ENCODE measurements at regions not wholly inside any gene's neighbourhood (a gene's known extent, or its start where the extent isn't known, plus 50 kb on each side); places are given as distances from the start of the nearest gene placed in this dataset.
"Not testable (repeated sequence)": the region's sequence is repeated elsewhere in the genome, so short reads cannot be mapped to it uniquely, and the experiment has no call there.

DNA sequence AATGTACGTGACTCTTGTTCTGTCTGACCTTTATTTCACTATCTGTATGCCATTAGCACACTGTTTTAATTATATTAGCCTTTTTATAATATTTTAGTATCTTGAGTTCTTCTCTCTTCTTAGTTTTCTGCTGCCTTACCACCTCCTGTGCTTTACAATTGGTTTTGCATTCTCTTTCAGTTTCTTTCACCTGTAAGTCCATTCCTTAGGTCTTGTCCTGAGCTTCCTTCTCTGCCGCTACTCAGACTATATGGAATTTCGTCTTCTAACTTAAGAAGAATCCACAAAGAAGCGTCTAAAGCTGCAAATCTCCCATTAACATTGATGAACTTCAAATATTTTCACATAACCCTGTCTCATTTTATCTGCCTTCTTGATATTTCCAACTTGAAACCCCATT is 642.9 kb downstream of the MAT2B start:
- no peak overlapping the region for H3K27ac ChIP-seq
- TF ChIP-seq, protein P1, sequence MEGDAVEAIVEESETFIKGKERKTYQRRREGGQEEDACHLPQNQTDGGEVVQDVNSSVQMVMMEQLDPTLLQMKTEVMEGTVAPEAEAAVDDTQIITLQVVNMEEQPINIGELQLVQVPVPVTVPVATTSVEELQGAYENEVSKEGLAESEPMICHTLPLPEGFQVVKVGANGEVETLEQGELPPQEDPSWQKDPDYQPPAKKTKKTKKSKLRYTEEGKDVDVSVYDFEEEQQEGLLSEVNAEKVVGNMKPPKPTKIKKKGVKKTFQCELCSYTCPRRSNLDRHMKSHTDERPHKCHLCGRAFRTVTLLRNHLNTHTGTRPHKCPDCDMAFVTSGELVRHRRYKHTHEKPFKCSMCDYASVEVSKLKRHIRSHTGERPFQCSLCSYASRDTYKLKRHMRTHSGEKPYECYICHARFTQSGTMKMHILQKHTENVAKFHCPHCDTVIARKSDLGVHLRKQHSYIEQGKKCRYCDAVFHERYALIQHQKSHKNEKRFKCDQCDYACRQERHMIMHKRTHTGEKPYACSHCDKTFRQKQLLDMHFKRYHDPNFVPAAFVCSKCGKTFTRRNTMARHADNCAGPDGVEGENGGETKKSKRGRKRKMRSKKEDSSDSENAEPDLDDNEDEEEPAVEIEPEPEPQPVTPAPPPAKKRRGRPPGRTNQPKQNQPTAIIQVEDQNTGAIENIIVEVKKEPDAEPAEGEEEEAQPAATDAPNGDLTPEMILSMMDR (conservative IDR thresholded peaks at IDR 0.05): no peak

DNA sequence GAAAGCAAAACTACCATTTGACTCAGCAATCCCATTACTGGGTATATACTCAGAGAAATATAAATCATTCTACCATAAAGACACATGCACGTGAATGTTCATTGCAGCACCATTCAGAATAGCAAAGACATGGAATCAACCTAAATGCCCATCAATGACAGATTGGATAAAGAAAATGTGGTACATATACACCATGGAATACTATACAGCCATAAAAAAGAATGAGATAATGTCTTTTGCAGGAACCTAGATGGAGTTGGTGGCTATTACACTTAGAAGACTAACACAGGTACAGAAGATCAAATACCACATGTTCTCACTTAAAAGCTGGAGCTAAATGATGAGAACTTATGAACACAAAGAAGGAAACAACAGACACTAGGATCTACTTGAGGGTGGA is 647.1 kb downstream of the MAT2B start:
- H3K27ac ChIP-seq: not testable (repeated sequence)

DNA sequence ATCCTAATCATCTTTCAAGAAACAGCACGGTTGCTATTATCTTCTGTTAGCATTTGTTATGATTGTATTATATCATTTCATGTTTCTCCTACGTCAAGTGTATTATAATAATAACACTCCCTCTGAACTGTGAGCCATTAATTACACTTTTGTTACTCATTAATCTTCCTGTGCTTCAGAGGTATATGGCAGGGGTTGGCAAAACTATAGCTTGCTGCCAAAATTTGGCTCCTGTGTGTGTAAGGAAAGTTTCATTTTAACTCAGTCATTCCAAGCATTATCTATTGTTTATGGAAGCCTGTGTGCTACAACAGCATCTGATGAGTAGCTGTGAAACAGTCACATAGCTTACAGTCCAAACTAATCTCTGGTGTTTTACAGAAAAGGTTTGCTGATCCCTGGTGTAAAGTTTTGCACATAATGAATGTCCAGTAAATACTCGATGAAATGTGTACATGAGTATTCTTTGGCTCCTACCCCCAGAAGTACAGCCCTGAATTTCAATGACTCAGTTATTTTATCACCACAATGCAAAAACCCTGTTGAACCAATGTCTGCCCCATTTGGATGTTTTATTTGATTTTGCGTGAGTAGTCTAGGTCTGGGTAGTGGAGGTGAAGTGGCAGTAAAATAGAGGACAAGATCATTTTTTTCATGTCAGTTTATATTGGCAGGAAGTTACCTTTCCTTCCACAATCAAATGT is 648.2 kb downstream of the MAT2B start:
- H3K27ac ChIP-seq: no peak overlapping the region
- TF ChIP-seq, protein P1 (conservative IDR thresholded peaks at IDR 0.05): no peak

DNA sequence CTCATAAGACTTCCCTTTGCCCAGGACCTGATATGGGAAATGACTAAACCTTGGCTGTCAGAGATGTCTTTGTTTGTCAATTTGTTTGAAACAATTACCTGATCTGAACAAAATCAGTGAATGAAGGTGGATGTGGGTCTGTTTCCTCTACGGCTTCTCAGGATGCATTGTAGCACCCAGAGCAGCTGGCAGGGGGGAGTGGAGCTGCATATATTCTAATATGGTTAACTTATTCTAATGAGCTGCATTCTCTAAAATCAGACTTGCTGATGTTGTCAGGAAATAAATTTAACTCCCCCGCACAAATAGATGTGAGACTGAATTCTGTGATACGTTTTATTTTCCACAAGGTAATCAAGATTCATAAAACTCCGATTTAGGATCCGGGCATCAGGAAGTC is 665.4 kb downstream of the MAT2B start:
- no peak overlapping the region for H3K27ac ChIP-seq
- TF ChIP-seq, protein P1 (conservative IDR thresholded peaks at IDR 0.05): no peak

DNA sequence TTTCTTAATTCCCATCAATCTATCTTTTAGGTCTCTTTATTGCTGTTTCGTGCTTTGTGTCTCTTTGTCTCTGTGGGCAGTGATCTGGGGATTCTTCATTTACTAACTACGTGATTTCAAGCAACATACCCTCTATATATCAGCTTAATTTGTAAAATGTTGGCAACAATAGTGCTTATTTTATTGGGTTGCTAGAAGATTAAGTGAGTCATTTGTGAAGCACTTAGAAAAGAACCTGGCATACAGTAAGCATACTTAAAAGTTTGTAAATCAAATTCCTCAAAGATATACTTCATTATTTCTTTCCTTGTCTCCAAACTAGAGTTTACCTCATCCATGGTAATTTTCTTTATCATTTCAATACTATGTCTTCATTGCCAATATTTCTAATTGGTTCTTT is 669.7 kb downstream of the MAT2B start:
- no peak overlapping the region for H3K27ac ChIP-seq
- TF ChIP-seq, protein P1 (conservative IDR thresholded peaks at IDR 0.05): no peak

DNA sequence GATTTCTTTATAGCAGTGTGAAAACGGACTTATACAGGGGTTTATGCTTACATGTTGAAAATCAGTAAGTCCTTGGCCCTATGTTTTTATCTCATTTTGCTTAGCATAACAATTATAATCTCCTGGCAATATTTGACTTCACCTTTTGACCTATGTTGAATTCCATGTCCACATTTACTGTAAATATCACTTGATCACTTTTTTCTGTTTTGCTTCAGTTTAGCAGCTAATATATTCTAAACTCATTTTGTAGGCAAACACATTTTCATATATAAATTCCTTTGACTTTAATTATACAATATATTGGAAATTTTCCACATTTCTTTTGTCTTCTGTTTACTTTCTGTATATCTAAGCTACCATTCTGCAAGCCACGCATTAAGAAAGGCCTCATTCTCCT is 674.0 kb downstream of the MAT2B start:
- TF ChIP-seq, protein P1 (conservative IDR thresholded peaks at IDR 0.05): no peak
- no peak overlapping the region for H3K27ac ChIP-seq

DNA sequence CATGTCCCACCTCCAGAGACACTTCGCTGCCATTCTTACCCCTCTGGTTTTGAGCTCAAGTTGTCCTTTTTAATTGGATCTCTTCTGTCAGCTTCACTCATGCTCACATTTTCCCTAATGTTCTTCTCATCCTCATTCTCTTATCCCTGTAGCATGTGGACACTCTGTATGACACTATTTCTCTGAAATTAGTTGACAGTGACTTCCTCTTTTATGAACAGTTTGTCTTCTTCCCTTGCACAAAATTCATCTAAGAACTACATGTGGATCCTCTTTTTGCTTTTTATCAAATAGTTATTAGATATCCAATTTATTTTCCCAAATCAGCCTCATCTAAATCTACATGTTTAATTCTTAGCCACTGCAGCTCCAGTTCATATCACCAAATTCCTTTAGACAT is 676.2 kb downstream of the MAT2B start:
- no peak overlapping the region for H3K27ac ChIP-seq
- TF ChIP-seq, protein P1 (conservative IDR thresholded peaks at IDR 0.05): no peak

DNA sequence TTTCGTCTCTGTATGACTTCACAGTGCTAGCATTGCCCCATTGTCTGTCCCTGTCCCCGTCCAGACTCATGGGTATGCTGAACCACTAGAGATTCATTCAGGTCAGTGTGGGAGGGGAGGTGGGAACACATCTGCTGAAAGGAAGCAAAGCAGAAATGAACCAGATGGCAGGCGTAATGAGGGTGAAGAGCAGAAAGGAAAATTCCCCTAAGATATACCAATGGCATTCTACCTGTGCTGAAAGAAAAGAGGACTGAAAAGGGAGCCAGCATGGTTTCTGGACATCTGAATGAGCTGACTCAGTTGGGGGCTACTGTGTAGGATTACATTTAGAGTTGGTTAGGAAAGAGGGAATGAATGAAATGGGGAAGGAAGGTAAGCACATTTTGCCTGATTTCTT is 678.7 kb downstream of the MAT2B start:
- TF ChIP-seq, protein P1 (conservative IDR thresholded peaks at IDR 0.05): no peak
- no peak overlapping the region for H3K27ac ChIP-seq
